ENCODE measurements at regions not wholly inside any gene's neighbourhood (a gene's known extent, or its start where the extent isn't known, plus 50 kb on each side); places are given as distances from the start of the nearest gene placed in this dataset.

- TF ChIP-seq CTCF (IDR thresholded peaks at IDR 0.05; ENCODE audit: low read length, missing control alignments) = no peak
- no peak for DNase-seq (ENCODE audit: low read depth)
- H3K4me3 ChIP-seq (replicated peaks; ENCODE audit: low read depth, low read length) = no peak overlapping the region
Observed at GRCh38 chr9:7976856-7977255, 177.3 kb upstream of the DMAC1 start.

DNA sequence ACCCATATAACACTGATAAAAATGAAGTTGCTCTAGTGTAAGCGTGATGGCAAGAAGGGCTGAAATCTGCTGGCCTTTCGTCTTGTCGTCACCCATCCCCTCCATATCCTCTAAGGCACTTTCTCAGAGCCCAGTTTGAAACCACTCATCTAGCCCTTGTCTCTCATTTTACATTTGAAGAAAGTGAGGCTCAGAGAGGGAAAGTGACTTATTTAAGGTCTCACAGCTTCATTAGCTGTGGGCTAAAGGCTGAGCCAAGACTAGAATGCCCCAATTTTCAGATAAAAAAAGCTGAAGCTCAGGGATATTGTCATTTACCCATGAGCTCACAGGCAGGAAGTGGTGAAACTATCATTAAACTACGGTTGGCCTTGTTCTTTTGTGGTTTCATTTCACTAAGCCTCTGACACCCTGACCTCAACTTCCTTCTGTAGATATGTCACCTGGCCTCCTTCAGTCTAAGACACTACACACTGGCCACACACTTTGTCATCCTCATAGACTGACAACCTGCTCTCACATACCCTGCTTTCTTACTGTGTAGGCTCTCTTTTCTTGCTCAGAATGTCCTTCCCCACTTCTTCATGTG lies 176.7 kb upstream of the DMAC1 start:
- DNase-seq (ENCODE audit: low read depth) = no peak
- TF ChIP-seq CTCF (IDR thresholded peaks at IDR 0.05; ENCODE audit: low read length, missing control alignments) = no peak
- H3K4me3 ChIP-seq (replicated peaks; ENCODE audit: low read depth, low read length) = no peak overlapping the region

DNA sequence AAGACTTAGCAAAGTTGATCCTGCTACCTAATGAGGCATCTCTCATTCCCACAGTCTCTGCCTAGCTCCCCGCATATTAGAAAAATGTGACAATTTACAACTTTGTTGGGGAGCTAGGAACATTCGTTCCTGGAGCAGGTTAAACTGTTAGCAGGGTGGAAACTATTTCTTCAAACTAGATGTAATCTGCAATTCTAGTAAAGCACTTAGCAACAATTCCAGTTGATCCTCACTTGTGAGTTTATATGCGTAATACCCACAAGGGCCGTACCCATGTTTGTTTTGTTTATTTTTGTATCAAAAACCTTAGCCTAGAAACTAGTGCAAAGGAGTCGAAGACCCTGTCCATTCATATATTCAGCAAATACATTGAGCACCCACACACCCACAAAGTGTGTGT lies 175.8 kb upstream of the DMAC1 start:
- H3K4me3 ChIP-seq (replicated peaks; ENCODE audit: low read depth, low read length) = no peak overlapping the region
- no peak for DNase-seq (ENCODE audit: low read depth)
- no peak for TF ChIP-seq CTCF (IDR thresholded peaks at IDR 0.05; ENCODE audit: low read length, missing control alignments)

DNA sequence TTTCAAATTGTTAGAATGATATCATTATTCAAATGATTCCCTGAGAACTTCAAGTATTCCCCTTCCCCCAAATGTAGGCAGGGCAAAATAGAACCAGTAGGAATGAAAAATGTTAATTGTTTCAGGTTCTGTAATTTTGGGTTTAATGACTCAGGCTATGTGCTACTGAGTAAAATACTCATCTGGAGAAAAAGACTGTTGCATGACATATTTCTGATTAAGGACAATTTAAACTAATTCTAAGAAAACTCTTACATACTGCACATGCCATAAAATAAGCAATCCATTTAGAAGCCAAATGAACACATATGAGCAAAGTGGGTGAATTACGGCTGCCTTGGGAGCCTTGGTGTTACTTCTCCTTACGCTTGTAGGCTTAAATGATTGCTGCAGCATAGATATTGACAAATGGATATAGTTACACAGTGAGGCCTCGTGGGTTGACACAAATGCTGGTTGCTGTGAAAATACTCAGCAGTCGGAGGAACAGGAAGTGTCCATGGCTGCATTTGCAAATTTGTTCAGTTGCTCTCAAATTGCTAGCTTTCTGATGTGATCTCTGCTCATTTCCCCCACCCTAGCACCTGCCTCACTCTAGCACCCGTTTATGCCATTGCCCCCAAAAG lies 174.9 kb upstream of the DMAC1 start:
- DNase-seq (ENCODE audit: low read depth) = no peak
- no peak for TF ChIP-seq CTCF (IDR thresholded peaks at IDR 0.05; ENCODE audit: low read length, missing control alignments)
- H3K4me3 ChIP-seq (replicated peaks; ENCODE audit: low read depth, low read length) = no peak overlapping the region

- TF ChIP-seq CTCF (IDR thresholded peaks at IDR 0.05; ENCODE audit: low read length, missing control alignments) = no peak
- H3K4me3 ChIP-seq (replicated peaks; ENCODE audit: low read depth, low read length) = no peak overlapping the region
Observed at GRCh38 chr9:7973123-7973522, 173.5 kb upstream of the DMAC1 start.

DNA sequence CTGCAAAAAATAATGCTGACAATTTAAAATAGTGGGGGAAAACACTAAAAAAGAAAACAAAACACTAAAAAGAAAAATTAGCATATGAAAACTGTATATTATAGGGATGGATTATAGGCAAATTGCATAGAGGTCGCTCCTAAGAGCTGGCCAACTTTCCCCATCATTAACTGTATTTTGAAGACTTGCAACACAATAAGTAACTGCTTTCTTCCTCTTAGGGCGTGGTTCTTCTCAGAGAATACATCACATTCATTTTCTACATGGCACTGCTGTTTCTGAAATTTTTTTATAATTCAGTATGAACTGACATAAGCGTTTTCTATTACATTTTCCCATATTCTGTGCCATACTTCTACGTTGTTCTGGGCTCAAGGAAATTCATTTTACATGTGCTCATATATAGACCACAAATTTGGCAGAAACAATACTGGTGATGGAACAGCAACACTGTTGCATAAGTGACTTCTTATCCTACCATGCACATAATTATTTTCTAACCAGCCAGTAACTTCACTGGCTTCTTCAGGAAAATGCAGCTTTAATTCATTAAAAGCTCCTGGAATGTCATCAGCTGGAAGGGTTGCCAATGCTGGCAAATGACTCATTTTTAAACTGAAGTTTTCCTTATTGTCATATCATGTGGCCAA lies 171.2 kb upstream of the DMAC1 start:
- DNase-seq (ENCODE audit: low read depth) = no peak
- no peak for TF ChIP-seq CTCF (IDR thresholded peaks at IDR 0.05; ENCODE audit: low read length, missing control alignments)
- H3K4me3 ChIP-seq (replicated peaks; ENCODE audit: low read depth, low read length) = no peak overlapping the region

More at GRCh38 chr9:7973123-7973522, 173.5 kb upstream of the DMAC1 start:
- DNase-seq (ENCODE audit: low read depth) = no peak
